Sigmoid colon (tissue), 6 donors: ENCODE measurements at regions not wholly inside any gene's neighbourhood (a gene's known extent, or its start where the extent isn't known, plus 50 kb on each side); places are given as distances from the start of the nearest gene placed in this dataset.

Experiments used
- DNase-seq: peaks from one replicate; pipeline ENCODE4 v3.0.0-alpha.2; 2019
- H3K27ac ChIP-seq, 4 donors: fragments of 200-600 bp; sonication (generic); one replicate each; pipeline ENCODE4 v1.5.1; 2016 to 2019; ENCODE audit warnings: mild to moderate bottlenecking in 1 of 4
- H3K27me3 ChIP-seq, 3 donors: fragments of 200-600 bp; sonication (generic); one replicate each; pipeline ENCODE4 v1.5.1; 2019; ENCODE audit warnings: mild to moderate bottlenecking in 1 of 3
- H3K36me3 ChIP-seq, 4 donors: fragments of 200-600 bp; sonication (generic); one replicate each; pipeline ENCODE4 v1.5.1; 2016 to 2019
- H3K4me1 ChIP-seq, 4 donors: fragments of 200-600 bp; sonication (generic); one replicate each; pipeline ENCODE4 v1.5.1; 2017 to 2019
- H3K4me3 ChIP-seq, 4 donors: fragments of 200-600 bp; sonication (generic); one replicate each; pipeline ENCODE4 v1.5.1; 2017 to 2019; ENCODE audit warnings: mild to moderate bottlenecking in 2 of 4, moderate library complexity in 1 of 4
- H3K9me3 ChIP-seq, 4 donors: fragments of 200-600 bp in 3 of 4; sonication (generic) in 3 of 4; one replicate each; pipeline versions ENCODE4 v1.5.1 to v1.6.1; 2013 to 2019
- EP300 ChIP-seq, 4 donors: sonication (generic); formaldehyde crosslinking; IDR thresholded peaks; one replicate each; pipeline ENCODE4 v1.6.1; 2017; ENCODE audit warnings: antibody characterized with exemption in 4 of 4
- POLR2A ChIP-seq, 2 donors: fragments of 450-650 bp; IDR thresholded peaks; one replicate each; pipeline ENCODE4 v1.6.1; 2016; ENCODE audit warnings: antibody characterized with exemption in 2 of 2, mild to moderate bottlenecking in 2 of 2, moderate library complexity in 2 of 2
- POLR2AphosphoS5 ChIP-seq, 4 donors: sonication (generic); formaldehyde crosslinking; IDR thresholded peaks; one replicate each; pipeline ENCODE4 v1.6.1; 2017; ENCODE audit warnings: antibody characterized with exemption in 4 of 4
- WGBS, 2 donors: extraction: QIAGEN DNeasy Blood & Tissue Kit; methylation state at CpG; one replicate each; pipeline ENCODE4 v1.1.7; 2013; 5-methylcytosine and 5-hydroxymethylcytosine counted together
- intact Hi-C: fragments of 100-400 bp; cut with DNase I; formaldehyde crosslinking; loops from one replicate; pipeline ENCODE4 v1.15.1; 2023
- TF ChIP-seq, protein P1 (sequence below), 4 experiments: fragments of 450-650 bp in 3 of 4; fragments of 200-600 bp in 1 of 4; IDR thresholded peaks; one replicate each; pipeline ENCODE4 v1.5.1; 2016 to 2019; ENCODE audit warnings: antibody characterized with exemption in 4 of 4, mild to moderate bottlenecking in 3 of 4, moderate library complexity in 2 of 4
- donor health status: healthy with polysubstance abuse.
- donor health status: healthy.

GRCh38 chr1:29677028-29678024 is 441.0 kb downstream of the PTPRU start:
- no peaks in the 10 kb centered on the region for H3K36me3 ChIP-seq
- H3K4me1 ChIP-seq: peaks cover 0 to 1% (median under 1%) of the 10 kb centered on the region in 4 donors
- TF ChIP-seq, protein P1, sequence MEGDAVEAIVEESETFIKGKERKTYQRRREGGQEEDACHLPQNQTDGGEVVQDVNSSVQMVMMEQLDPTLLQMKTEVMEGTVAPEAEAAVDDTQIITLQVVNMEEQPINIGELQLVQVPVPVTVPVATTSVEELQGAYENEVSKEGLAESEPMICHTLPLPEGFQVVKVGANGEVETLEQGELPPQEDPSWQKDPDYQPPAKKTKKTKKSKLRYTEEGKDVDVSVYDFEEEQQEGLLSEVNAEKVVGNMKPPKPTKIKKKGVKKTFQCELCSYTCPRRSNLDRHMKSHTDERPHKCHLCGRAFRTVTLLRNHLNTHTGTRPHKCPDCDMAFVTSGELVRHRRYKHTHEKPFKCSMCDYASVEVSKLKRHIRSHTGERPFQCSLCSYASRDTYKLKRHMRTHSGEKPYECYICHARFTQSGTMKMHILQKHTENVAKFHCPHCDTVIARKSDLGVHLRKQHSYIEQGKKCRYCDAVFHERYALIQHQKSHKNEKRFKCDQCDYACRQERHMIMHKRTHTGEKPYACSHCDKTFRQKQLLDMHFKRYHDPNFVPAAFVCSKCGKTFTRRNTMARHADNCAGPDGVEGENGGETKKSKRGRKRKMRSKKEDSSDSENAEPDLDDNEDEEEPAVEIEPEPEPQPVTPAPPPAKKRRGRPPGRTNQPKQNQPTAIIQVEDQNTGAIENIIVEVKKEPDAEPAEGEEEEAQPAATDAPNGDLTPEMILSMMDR (IDR thresholded peaks at IDR 0.05): no peak
- TF ChIP-seq EP300 (IDR thresholded peaks at IDR 0.05) (no peak), POLR2A (IDR thresholded peaks at IDR 0.05) (no peak), POLR2AphosphoS5 (IDR thresholded peaks at IDR 0.05) (no peak)
- no peaks in the 10 kb centered on the region for H3K9me3 ChIP-seq
- no peak for DNase-seq
- H3K27ac ChIP-seq: no peak overlapping the region
- WGBS, 2 donors: 53 to 71% methylated on average over 18 of the region's 18 CpGs
- H3K27me3 ChIP-seq: peaks cover 0 to 9% (median 0%) of the 10 kb centered on the region in 3 donors
- intact Hi-C loops: no loop called here
- no peak overlapping the region for H3K4me3 ChIP-seq

DNA sequence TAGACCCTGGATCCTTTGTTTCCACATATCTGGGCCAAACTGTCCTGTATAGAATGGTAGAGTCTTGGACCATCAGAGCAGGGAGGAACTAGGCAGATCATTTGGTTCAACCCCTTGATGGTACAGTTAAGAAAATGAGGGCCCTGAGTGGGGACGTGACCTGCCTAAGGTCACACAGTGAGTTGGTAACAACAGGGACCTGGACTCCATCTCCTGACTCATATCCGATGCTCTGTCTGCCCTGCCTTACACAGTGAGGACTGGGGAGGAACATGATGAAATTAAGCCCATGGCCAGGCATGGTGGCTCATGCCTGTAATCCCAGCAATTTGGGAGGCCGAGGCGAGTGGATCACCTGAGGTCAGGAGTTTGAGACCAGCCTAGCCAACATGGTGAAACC is 440.2 kb downstream of the PTPRU start:
- Histone ChIP-seq H3K36me3 (no peaks in the 10 kb centered on the region), H3K4me3 (no peak overlapping the region), H3K4me1 (no peaks in the 10 kb centered on the region), H3K27me3 (peaks cover 0 to 9% (median 0%) of the 10 kb centered on the region in 3 donors), H3K9me3 (no peaks in the 10 kb centered on the region), H3K27ac (no peak overlapping the region)
- no peak for DNase-seq
- intact Hi-C loops: no loop called here
- WGBS, 2 donors: 48 to 70% methylated on average over 4 of the region's 4 CpGs
- TF ChIP-seq, protein P1 (IDR thresholded peaks at IDR 0.05): no peak
- TF ChIP-seq EP300 (IDR thresholded peaks at IDR 0.05) (no peak), POLR2AphosphoS5 (IDR thresholded peaks at IDR 0.05) (no peak), POLR2A (IDR thresholded peaks at IDR 0.05) (no peak)

- WGBS, 2 donors: 62 to 68% methylated on average over 12 of the region's 12 CpGs
- no peaks in the 10 kb centered on the region for H3K9me3 ChIP-seq
- TF ChIP-seq POLR2AphosphoS5 (IDR thresholded peaks at IDR 0.05) (no peak), EP300 (IDR thresholded peaks at IDR 0.05) (no peak), POLR2A (IDR thresholded peaks at IDR 0.05) (no peak)
- TF ChIP-seq, protein P1 (IDR thresholded peaks at IDR 0.05): no peak
- no peaks in the 10 kb centered on the region for H3K36me3 ChIP-seq
- no peaks in the 10 kb centered on the region for H3K4me1 ChIP-seq
- H3K27me3 ChIP-seq: peaks cover 0 to 8% (median 0%) of the 10 kb centered on the region in 3 donors
- intact Hi-C loops: no loop called here
- no peak overlapping the region for H3K27ac ChIP-seq
- no peak for DNase-seq
- no peak overlapping the region for H3K4me3 ChIP-seq
Measured at GRCh38 chr1:29675481-29676263, 439.4 kb downstream of the PTPRU start.

- Histone ChIP-seq H3K27me3 (peaks cover 0 to 6% (median 0%) of the 10 kb centered on the region in 3 donors), H3K9me3 (no peaks in the 10 kb centered on the region), H3K4me1 (no peaks in the 10 kb centered on the region), H3K4me3 (no peak overlapping the region), H3K36me3 (no peaks in the 10 kb centered on the region), H3K27ac (no peak overlapping the region)
- TF ChIP-seq EP300 (IDR thresholded peaks at IDR 0.05): no peak
- no peak for TF ChIP-seq POLR2AphosphoS5 (IDR thresholded peaks at IDR 0.05)
- no peak for TF ChIP-seq POLR2A (IDR thresholded peaks at IDR 0.05)
- TF ChIP-seq, protein P1 (IDR thresholded peaks at IDR 0.05): no peak
- no peak for DNase-seq
- 84 to 91% methylated on average over 6 of the region's 6 CpGs for WGBS, 2 donors
- intact Hi-C loops: no loop called here
Measured at GRCh38 chr1:29674627-29675326, 438.5 kb downstream of the PTPRU start.
